Endothelial cell of umbilical vein (primary cell): ENCODE measurements at regions not wholly inside any gene's neighbourhood (a gene's known extent, or its start where the extent isn't known, plus 50 kb on each side); places are given as distances from the start of the nearest gene placed in this dataset.

Experiments
- BruUV-seq: library from RNA; stranded (reverse); fragments of 400-500 nt; replicated peaks from 2 replicates; lab custom pipeline; 2021; lab: Mats Ljungman, UMichigan
- CTCF ChIA-PET: fragments of 300-600, 350-600 bp; sonication (Branson Sonifier 250); formaldehyde crosslinking; loops from one replicate; lab custom pipeline; 2021; ENCODE audit warnings: antibody characterized with exemption, inconsistent platforms; lab: Charles Lee
- POLR2A ChIA-PET: fragments of 300-600, 350-600 bp; sonication (Branson Sonifier 250); formaldehyde crosslinking; loops from one replicate; lab custom pipeline; 2021; ENCODE audit warnings: antibody characterized with exemption, inconsistent platforms; lab: Charles Lee
- DNase-seq: peaks from one replicate; pipeline ENCODE4 v3.0.0-alpha.2; 2011; ENCODE audit warnings: low read depth, low spot score
- FAIRE-seq: peaks from 2 replicates; lab custom pipeline; 2011; peaks lifted over from hg19 to GRCh38; lab: Jason Lieb, UNC
- H2AFZ ChIP-seq: 2 replicates; pipeline ENCODE4 v1.6.0; 2012; ENCODE audit warnings: low read depth, low read length, control low read depth, inconsistent platforms
- H3K27ac ChIP-seq: 2 replicates; pipeline ENCODE4 v1.5.1; 2011; ENCODE audit warnings: low read depth, mild to moderate bottlenecking, control low read depth, low read length, moderate library complexity; ENCODE audit not compliant: insufficient read depth
- H3K27me3 ChIP-seq, 2 experiments: 2 replicates each; pipeline versions ENCODE4 v1.6.0 to v1.6.1; 2011; ENCODE audit warnings: low read length in 2 of 2, mixed read lengths in 1 of 2; ENCODE audit not compliant: control insufficient read depth in 2 of 2, insufficient read depth in 2 of 2
- H3K36me3 ChIP-seq, 2 experiments: 2 replicates in 1 of 2; 3 replicates in 1 of 2; pipeline ENCODE4 v1.5.1; 2011; ENCODE audit warnings: low read length in 2 of 2, mild to moderate bottlenecking in 1 of 2, moderate library complexity in 1 of 2; ENCODE audit not compliant: control insufficient read depth in 2 of 2, insufficient read depth in 2 of 2; ENCODE audit errors: extremely low read depth in 1 of 2
- H3K4me1 ChIP-seq: 3 replicates; pipeline ENCODE4 v1.5.1; 2011; ENCODE audit warnings: mild to moderate bottlenecking, low read length; ENCODE audit not compliant: control insufficient read depth, insufficient read depth; ENCODE audit errors: extremely low read depth
- H3K4me2 ChIP-seq: 2 replicates; pipeline ENCODE4 v1.6.1; 2011; ENCODE audit warnings: low read length, control low read depth, mixed read lengths; ENCODE audit not compliant: insufficient read depth
- H3K4me3 ChIP-seq, 3 experiments: fragments of 200-600 bp in 1 of 3; sonication (generic), shearing (Covaris generic) in 1 of 3; replicated peaks in 1 of 3; 2 replicates each; pipeline ENCODE4 v1.5.1; 2011 to 2016; ENCODE audit warnings: control low read depth in 3 of 3, low read length in 3 of 3, mild to moderate bottlenecking in 2 of 3, inconsistent platforms in 1 of 3, low read depth in 1 of 3, moderate library complexity in 1 of 3; ENCODE audit not compliant: insufficient read depth in 1 of 3
- H3K79me2 ChIP-seq: 2 replicates; pipeline ENCODE4 v1.6.0; 2012; ENCODE audit warnings: low read length, inconsistent platforms; ENCODE audit not compliant: control insufficient read depth, insufficient read depth
- H3K9ac ChIP-seq: replicated peaks from 2 replicates; pipeline ENCODE3; 2011; ENCODE audit warnings: low read length, control low read depth; ENCODE audit not compliant: insufficient read depth; ENCODE audit errors: extremely low read depth
- H3K9me1 ChIP-seq: replicated peaks from 3 replicates; pipeline ENCODE4 v1.6.0; 2011; ENCODE audit warnings: mild to moderate bottlenecking, low read length; ENCODE audit not compliant: control insufficient read depth, insufficient read depth; ENCODE audit errors: extremely low read depth
- H3K9me3 ChIP-seq: replicated peaks from 2 replicates; pipeline ENCODE4 v1.5.1; 2012; ENCODE audit warnings: low read length, inconsistent platforms; ENCODE audit not compliant: control insufficient read depth, insufficient read depth
- H4K20me1 ChIP-seq: replicated peaks from 2 replicates; pipeline ENCODE3; 2011; ENCODE audit warnings: mild to moderate bottlenecking, low read length; ENCODE audit not compliant: control insufficient read depth, insufficient read depth; ENCODE audit errors: extremely low read depth
- CTCF ChIP-seq, 2 donors: IDR thresholded peaks; 1 replicate in 1 of 2; 2 replicates in 1 of 2; pipeline ENCODE4 v1.5.1; 2011; ENCODE audit warnings: low read length in 2 of 2, mild to moderate bottlenecking in 2 of 2, moderate library complexity in 2 of 2, control low read depth in 1 of 2, inconsistent platforms in 1 of 2, low read depth in 1 of 2; ENCODE audit not compliant: insufficient read depth in 1 of 2; ENCODE audit errors: extremely low read depth in 1 of 2
- EZH2 ChIP-seq: IDR thresholded peaks from 2 replicates; pipeline ENCODE4 v1.6.1; 2012; ENCODE audit warnings: borderline replicate concordance, low read depth, mild to moderate bottlenecking, moderate library complexity, low read length, inconsistent platforms; ENCODE audit not compliant: severe bottlenecking
- FOS ChIP-seq: IDR thresholded peaks from 2 replicates; pipeline ENCODE4 v1.6.1; 2011; ENCODE audit warnings: mild to moderate bottlenecking, low read length, moderate library complexity, borderline replicate concordance; ENCODE audit not compliant: insufficient read depth
- GATA2 ChIP-seq: IDR thresholded peaks from 2 replicates; pipeline ENCODE4 v1.7.0; 2011; ENCODE audit warnings: low read depth, mild to moderate bottlenecking, moderate library complexity, mixed read lengths, low read length; ENCODE audit not compliant: insufficient read length, insufficient read depth
- MAX ChIP-seq: IDR thresholded peaks from 2 replicates; pipeline ENCODE4 v1.6.1; 2011; ENCODE audit not compliant: insufficient read depth, insufficient read length
- MYC ChIP-seq: IDR thresholded peaks from one replicate; pipeline ENCODE4 v1.6.1; 2011; ENCODE audit warnings: mild to moderate bottlenecking, low read depth, low read length
- POLR2A ChIP-seq: IDR thresholded peaks from 2 replicates; pipeline ENCODE4 v1.6.1; 2012; ENCODE audit warnings: low read depth, mild to moderate bottlenecking, control low read depth, low read length
- POLR2AphosphoS5 ChIP-seq: IDR thresholded peaks from 2 replicates; pipeline ENCODE4 v1.6.1; 2012; ENCODE audit warnings: low read depth, mild to moderate bottlenecking, control low read depth, low read length, moderate library complexity; ENCODE audit not compliant: insufficient read depth
- dilution Hi-C: fragments of 300-500 bp; cut with MboI; formaldehyde crosslinking; loops from one replicate; pipeline ENCODE4 v1.15.0; 2019; ENCODE audit warnings: low sequenced_read_pairs; ENCODE audit not compliant: extremely low pct_ligation_motif_present
- intact Hi-C: fragments of 100-400 bp; cut with micrococcal nuclease; formaldehyde crosslinking; loops from one replicate; pipeline ENCODE4 v1.10.0; 2022

DNA sequence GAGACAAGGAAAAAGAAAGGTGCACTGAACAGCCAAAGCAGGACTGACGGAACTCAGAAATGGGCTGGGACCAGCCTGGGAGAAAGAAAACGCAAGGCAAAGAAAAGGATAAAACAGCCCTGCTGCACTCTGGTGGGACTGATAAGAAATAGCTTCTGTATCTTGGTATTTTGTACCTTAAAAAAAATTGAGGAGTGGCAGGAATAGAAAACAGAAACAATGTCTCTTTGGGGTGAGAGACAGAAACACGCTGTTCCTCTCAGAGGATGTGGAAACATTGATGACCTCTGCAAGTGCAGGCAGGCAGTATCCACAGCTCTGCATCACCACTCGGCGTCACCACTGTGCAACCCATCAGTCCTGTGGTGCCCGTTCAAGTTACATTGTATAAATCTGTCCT lies 152.5 kb upstream of the SPRY1 start:
- Histone ChIP-seq H4K20me1 (no peaks in the 10 kb centered on the region), H2AFZ (peak overlapping the region; percentile 4), H3K79me2 (no peaks in the 10 kb centered on the region), H3K9me1 (no peaks in the 10 kb centered on the region), H3K36me3 (no peaks in the 10 kb centered on the region), H3K27ac (no peak overlapping the region), H3K9me3 (no peaks in the 10 kb centered on the region), H3K4me3 (no peak overlapping the region), H3K4me2 (peak overlapping the region; percentile 1), H3K27me3 (no peaks in the 10 kb centered on the region), H3K4me1 (peaks cover 3% of the 10 kb centered on the region), H3K9ac (no peak overlapping the region)
- ChIA-PET POLR2A (no interaction called here), CTCF (interaction anchor here (0.6 to 1.2 kb wide), 3 partner anchors 11 to 117 kb away, joined by 3 to 4 read pairs (median 3); no protein-coding TSS in a partner anchor)
- dilution Hi-C loops: no loop called here
- DNase-seq: peak; percentile 65
- TF ChIP-seq MAX (no peak), MYC (no peak), GATA2 (no peak), POLR2A (no peak), EZH2 (no peak), POLR2AphosphoS5 (no peak), FOS (no peak), CTCF (IDR thresholded peaks at IDR 0.05; ENCODE audit: extremely low read depth in 1 of 2, insufficient read depth in 1 of 2, low read depth in 1 of 2, low read length in 2 of 2) (peak; percentile 10 to 13)
- intact Hi-C loops: no loop called here
- BruUV-seq: no TSS peak
- FAIRE-seq: peak; percentile 70
